ENCODE measurements at regions not wholly inside any gene's neighbourhood (a gene's known extent, or its start where the extent isn't known, plus 50 kb on each side); places are given as distances from the start of the nearest gene placed in this dataset.

DNA sequence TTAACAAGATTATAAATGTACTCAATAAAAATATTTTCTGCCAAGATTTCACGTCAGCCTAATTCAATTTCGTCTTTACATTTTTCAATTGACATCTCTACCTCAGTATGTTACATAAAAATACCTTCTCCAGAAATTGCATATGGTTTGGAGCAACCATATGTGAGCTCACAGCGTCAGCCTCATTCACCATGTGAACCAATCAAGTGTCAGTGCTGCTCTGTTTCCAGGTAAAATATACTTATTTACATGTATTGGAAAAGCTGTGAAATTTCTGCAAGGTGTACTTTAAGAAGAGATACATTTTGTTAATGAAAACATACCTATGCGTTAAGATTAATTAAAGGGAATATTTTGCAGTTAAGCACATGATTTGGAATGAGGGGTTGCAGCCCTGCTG lies 110.7 kb upstream of the PRSS1 start:
- H3K36me3 ChIP-seq (ENCODE audit: control insufficient read depth in 1 of 2, insufficient read depth in 2 of 2, low read length in 2 of 2): no peaks in the 10 kb centered on the region
- RAD21 ChIA-PET (ENCODE audit: low non-redundant PET in 1 of 2, low total read pairs in 2 of 2, uncharacterized antibody in 2 of 2, unreplicated experiment in 2 of 2): no interaction called here
- no peak overlapping the region for H3K4me3 ChIP-seq (replicated peaks in 1 of 2; ENCODE audit: low read depth in 1 of 2, low read length in 2 of 2)
- H3K4me1 ChIP-seq (ENCODE audit: control insufficient read depth in 1 of 2, insufficient read depth in 2 of 2, low read length in 2 of 2): no peaks in the 10 kb centered on the region
- no TSS peak for BruUV-seq (replicated peaks)
- TF ChIP-seq EZH2 (IDR thresholded peaks at IDR 0.05): no peak
- no peak for TF ChIP-seq YY1 (IDR thresholded peaks at IDR 0.05; ENCODE audit: extremely low read depth, insufficient replicate concordance, low read depth, low read length)
- no peak for TF ChIP-seq JUND (IDR thresholded peaks at IDR 0.05)
- no peak for TF ChIP-seq EZH2phosphoT487 (IDR thresholded peaks at IDR 0.05; ENCODE audit: borderline replicate concordance)
- TF ChIP-seq CBX3 (IDR thresholded peaks at IDR 0.05; ENCODE audit: low read depth): no peak
- TF ChIP-seq SRF (IDR thresholded peaks at IDR 0.05; ENCODE audit: low read depth): no peak
- TF ChIP-seq, protein P1, sequence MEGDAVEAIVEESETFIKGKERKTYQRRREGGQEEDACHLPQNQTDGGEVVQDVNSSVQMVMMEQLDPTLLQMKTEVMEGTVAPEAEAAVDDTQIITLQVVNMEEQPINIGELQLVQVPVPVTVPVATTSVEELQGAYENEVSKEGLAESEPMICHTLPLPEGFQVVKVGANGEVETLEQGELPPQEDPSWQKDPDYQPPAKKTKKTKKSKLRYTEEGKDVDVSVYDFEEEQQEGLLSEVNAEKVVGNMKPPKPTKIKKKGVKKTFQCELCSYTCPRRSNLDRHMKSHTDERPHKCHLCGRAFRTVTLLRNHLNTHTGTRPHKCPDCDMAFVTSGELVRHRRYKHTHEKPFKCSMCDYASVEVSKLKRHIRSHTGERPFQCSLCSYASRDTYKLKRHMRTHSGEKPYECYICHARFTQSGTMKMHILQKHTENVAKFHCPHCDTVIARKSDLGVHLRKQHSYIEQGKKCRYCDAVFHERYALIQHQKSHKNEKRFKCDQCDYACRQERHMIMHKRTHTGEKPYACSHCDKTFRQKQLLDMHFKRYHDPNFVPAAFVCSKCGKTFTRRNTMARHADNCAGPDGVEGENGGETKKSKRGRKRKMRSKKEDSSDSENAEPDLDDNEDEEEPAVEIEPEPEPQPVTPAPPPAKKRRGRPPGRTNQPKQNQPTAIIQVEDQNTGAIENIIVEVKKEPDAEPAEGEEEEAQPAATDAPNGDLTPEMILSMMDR (IDR thresholded peaks at IDR 0.05 in 2 of 3, conservative IDR thresholded peaks at IDR 0.05 in 1 of 3; ENCODE audit: borderline replicate concordance in 1 of 3, insufficient read depth in 1 of 3, low read depth in 2 of 3, low read length in 2 of 3): no peak
- no peak for TF ChIP-seq SP1 (IDR thresholded peaks at IDR 0.05; ENCODE audit: low read depth)
- TF ChIP-seq RAD21 (IDR thresholded peaks at IDR 0.05; ENCODE audit: low read depth): no peak
- no peak for TF ChIP-seq ZFX (IDR thresholded peaks at IDR 0.05)
- POLR2A ChIA-PET: no interaction called here
- H3K79me2 ChIP-seq (ENCODE audit: insufficient read depth, low read length): no peaks in the 10 kb centered on the region
- no peak overlapping the region for H3K27ac ChIP-seq (ENCODE audit: low read depth, low read length)
- H4K20me1 ChIP-seq (ENCODE audit: insufficient read depth): no peaks in the 10 kb centered on the region
- no peaks in the 10 kb centered on the region for H3K9me3 ChIP-seq (ENCODE audit: control insufficient read depth in 1 of 2, insufficient read depth in 1 of 2, low read depth in 1 of 2, low read length in 2 of 2)
- no peak overlapping the region for H2AFZ ChIP-seq (ENCODE audit: low read depth, low read length, poor library complexity, severe bottlenecking)
- H3K27me3 ChIP-seq (ENCODE audit: insufficient read depth, low read length): peaks cover 51% of the 10 kb centered on the region
- no peaks in the 10 kb centered on the region for H3K9me2 ChIP-seq (ENCODE audit: insufficient read depth)
- no peak for DNase-seq (ENCODE audit: low read depth, low spot score)
- no peak overlapping the region for H3K4me2 ChIP-seq (ENCODE audit: low read length)
- CTCF ChIA-PET: interaction anchor here (0.9 kb wide), 1 partner anchor 145 kb away, joined by 4 read pairs; no protein-coding TSS in a partner anchor
- intact Hi-C loops (cut with micrococcal nuclease): no loop called here
- H3K9ac ChIP-seq (ENCODE audit: low read length): no peak overlapping the region
- no peak for ATAC-seq

DNA sequence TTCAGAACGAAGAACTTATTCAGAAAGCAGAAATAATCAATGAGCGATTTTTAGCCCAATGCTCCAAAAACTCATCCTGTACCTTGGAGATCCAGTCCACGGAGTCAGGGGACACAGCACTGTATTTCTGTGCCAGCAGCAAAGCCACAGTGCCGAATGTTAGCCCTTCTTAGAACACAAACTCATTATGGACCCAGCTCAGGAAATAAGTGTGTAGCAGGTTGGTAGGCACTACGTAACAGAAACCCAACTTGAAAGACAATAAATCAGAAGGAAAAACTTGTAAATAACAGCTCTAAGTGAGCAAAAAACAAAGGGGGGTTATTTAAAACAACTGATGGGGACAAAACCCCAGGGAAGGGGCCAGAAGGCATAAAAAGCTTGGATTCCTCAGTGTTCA lies 112.0 kb upstream of the PRSS1 start:
- no peaks in the 10 kb centered on the region for H3K9me2 ChIP-seq (ENCODE audit: insufficient read depth)
- no TSS peak for BruUV-seq (replicated peaks)
- no peaks in the 10 kb centered on the region for H4K20me1 ChIP-seq (ENCODE audit: insufficient read depth)
- H3K4me2 ChIP-seq (ENCODE audit: low read length): no peak overlapping the region
- no peak overlapping the region for H3K9ac ChIP-seq (ENCODE audit: low read length)
- peaks cover 38% of the 10 kb centered on the region for H3K27me3 ChIP-seq (ENCODE audit: insufficient read depth, low read length)
- H3K4me1 ChIP-seq (ENCODE audit: control insufficient read depth in 1 of 2, insufficient read depth in 2 of 2, low read length in 2 of 2): peaks cover 0 to 2% of the 10 kb centered on the region in 2 experiments; a peak in 1 of 4 replicates
- ChIA-PET RAD21 (ENCODE audit: low non-redundant PET in 1 of 2, low total read pairs in 2 of 2, uncharacterized antibody in 2 of 2, unreplicated experiment in 2 of 2) (no interaction called here), CTCF (interaction anchor here (0.6 to 1.5 kb wide), 3 partner anchors 102 to 147 kb away, joined by 4 to 7 read pairs (median 4); no protein-coding TSS in a partner anchor), POLR2A (no interaction called here)
- DNase-seq (ENCODE audit: low read depth, low spot score) (no peak), ATAC-seq (no peak)
- no peak overlapping the region for H3K4me3 ChIP-seq (replicated peaks in 1 of 2; ENCODE audit: low read depth in 1 of 2, low read length in 2 of 2)
- H3K9me3 ChIP-seq (ENCODE audit: control insufficient read depth in 1 of 2, insufficient read depth in 1 of 2, low read depth in 1 of 2, low read length in 2 of 2): no peaks in the 10 kb centered on the region
- H3K36me3 ChIP-seq (ENCODE audit: control insufficient read depth in 1 of 2, insufficient read depth in 2 of 2, low read length in 2 of 2): no peaks in the 10 kb centered on the region
- H2AFZ ChIP-seq (ENCODE audit: low read depth, low read length, poor library complexity, severe bottlenecking): no peak overlapping the region
- no peaks in the 10 kb centered on the region for H3K79me2 ChIP-seq (ENCODE audit: insufficient read depth, low read length)
- no peak overlapping the region for H3K27ac ChIP-seq (ENCODE audit: low read depth, low read length)
- intact Hi-C loops (cut with micrococcal nuclease): no loop called here
- no peak for TF ChIP-seq ZNF274 (IDR thresholded peaks at IDR 0.05; ENCODE audit: low read depth, low read length)
- TF ChIP-seq SRF (IDR thresholded peaks at IDR 0.05; ENCODE audit: low read depth): no peak
- no peak for TF ChIP-seq CBX3 (IDR thresholded peaks at IDR 0.05; ENCODE audit: low read depth)
- no peak for TF ChIP-seq POLR2A (IDR thresholded peaks at IDR 0.05; ENCODE audit: borderline replicate concordance, extremely low read depth, insufficient read depth, insufficient read length)
- TF ChIP-seq, protein P1 (IDR thresholded peaks at IDR 0.05 in 2 of 3, conservative IDR thresholded peaks at IDR 0.05 in 1 of 3; ENCODE audit: borderline replicate concordance in 1 of 3, insufficient read depth in 1 of 3, low read depth in 2 of 3, low read length in 2 of 3): no peak
- TF ChIP-seq CEBPB (IDR thresholded peaks at IDR 0.05; ENCODE audit: low read depth): no peak
- no peak for TF ChIP-seq RAD21 (IDR thresholded peaks at IDR 0.05; ENCODE audit: low read depth)
- no peak for TF ChIP-seq EZH2phosphoT487 (IDR thresholded peaks at IDR 0.05; ENCODE audit: borderline replicate concordance)
- TF ChIP-seq TCF7L2 (IDR thresholded peaks at IDR 0.05; ENCODE audit: borderline replicate concordance, extremely low read depth, insufficient read depth, insufficient read length): no peak
- TF ChIP-seq EGR1 (IDR thresholded peaks at IDR 0.05; ENCODE audit: low read depth): no peak
- TF ChIP-seq JUND (IDR thresholded peaks at IDR 0.05): no peak
- TF ChIP-seq EZH2 (IDR thresholded peaks at IDR 0.05): no peak

Data from HCT116 (cell line).